ENCODE measurements at regions not wholly inside any gene's neighbourhood (a gene's known extent, or its start where the extent isn't known, plus 50 kb on each side); places are given as distances from the start of the nearest gene placed in this dataset.

DNA sequence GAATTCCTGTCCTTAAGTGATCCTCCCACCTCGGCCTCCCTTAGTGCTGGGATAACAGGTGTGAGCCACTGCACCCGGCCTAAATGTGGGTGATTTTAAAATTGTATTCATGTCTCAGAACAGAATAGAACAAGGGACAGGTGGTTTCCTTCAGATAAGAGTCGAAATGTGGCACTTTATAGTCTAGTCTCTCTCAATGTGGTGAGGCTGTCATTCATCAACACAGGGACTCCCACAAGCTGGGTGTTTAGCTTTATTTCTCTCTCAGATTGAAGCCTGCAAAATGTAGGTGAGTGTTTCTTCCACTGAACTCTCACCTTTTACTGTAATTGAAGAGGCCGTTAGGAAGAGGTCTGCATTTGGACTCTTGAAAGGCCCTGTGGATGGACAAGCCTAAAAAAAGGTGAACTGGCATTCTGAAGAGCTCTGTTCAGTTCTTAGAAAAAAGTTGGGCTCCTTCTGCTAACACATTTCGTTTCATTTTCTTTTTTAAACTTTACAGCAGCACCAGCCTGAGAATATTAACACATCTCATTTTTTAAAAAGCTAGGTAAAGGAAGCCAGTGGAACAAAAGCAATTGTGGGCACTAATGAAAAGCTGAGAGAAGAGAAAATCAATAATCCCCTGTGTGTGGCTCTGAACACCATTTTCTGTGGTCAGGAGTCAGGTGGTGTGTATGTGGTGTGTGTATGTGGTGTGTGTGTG lies 126.2 kb upstream of the SLC28A3 start:
- intact Hi-C loops (cut with micrococcal nuclease) (no loop called here), dilution Hi-C loops (cut with HindIII; ENCODE audit: low sequenced_read_pairs, unreplicated experiment) (no loop called here), in situ Hi-C loops (cut with MboI; ENCODE audit: low sequenced_read_pairs) (no loop called here)
- Histone ChIP-seq H3K9me3 (ENCODE audit: control insufficient read depth, insufficient read depth, low read length) (peaks cover 16% of the 10 kb centered on the region), H2BK120ac (ENCODE audit: low read depth, low read length) (no peak overlapping the region), H3K4me2 (ENCODE audit: low read depth, low read length) (no peak overlapping the region), H3K4me1 (ENCODE audit: control insufficient read depth, insufficient read depth, low read length) (no peaks in the 10 kb centered on the region), H3K4me3 (ENCODE audit: insufficient read depth, low read depth, low read length) (no peak overlapping the region), H3K9me1 (ENCODE audit: insufficient read depth, low read length) (no peaks in the 10 kb centered on the region), H3K27me3 (ENCODE audit: control insufficient read depth, insufficient read depth, low read length) (no peaks in the 10 kb centered on the region), H2AK5ac (ENCODE audit: low read depth, low read length) (no peak overlapping the region), H3K4ac (ENCODE audit: low read depth, low read length) (no peak overlapping the region), H3K9ac (ENCODE audit: low read depth, low read length) (no peak overlapping the region), H3K56ac (ENCODE audit: extremely low read depth, insufficient read depth, low read length) (no peak overlapping the region), H3K27ac (ENCODE audit: insufficient read depth, low read length) (no peak overlapping the region), H2BK20ac (ENCODE audit: low read depth, low read length) (no peak overlapping the region), H3K79me1 (ENCODE audit: low read depth in 1 of 2, low read length in 2 of 2) (no peaks in the 10 kb centered on the region), H2AK9ac (replicated peaks; ENCODE audit: low read depth, low read length, poor library complexity) (no peak overlapping the region), H4K91ac (ENCODE audit: insufficient read depth, low read depth, low read length) (no peak overlapping the region), H3K18ac (ENCODE audit: low read depth, low read length) (no peak overlapping the region), H4K20me1 (ENCODE audit: insufficient read depth, low read length) (no peaks in the 10 kb centered on the region), H4K5ac (ENCODE audit: low read depth, low read length) (no peak overlapping the region), H3K14ac (replicated peaks; ENCODE audit: low read depth, low read length) (no peak overlapping the region), H4K8ac (ENCODE audit: low read depth in 2 of 2, low read length in 2 of 2) (no peak overlapping the region), H2AFZ (replicated peaks; ENCODE audit: low read length, poor library complexity) (no peak overlapping the region), H2BK5ac (ENCODE audit: low read depth, low read length, poor library complexity, severe bottlenecking) (peak overlapping the region; percentile 36), H2BK15ac (ENCODE audit: low read depth, low read length) (no peak overlapping the region), H3K23ac (ENCODE audit: low read depth, low read length) (no peak overlapping the region), H3K36me3 (ENCODE audit: control insufficient read depth, insufficient read depth, low read length) (no peaks in the 10 kb centered on the region)
- no peak for TF ChIP-seq BHLHE40 (IDR thresholded peaks at IDR 0.05; ENCODE audit: low read depth, low read length)
- no peak for TF ChIP-seq POLR2A (IDR thresholded peaks at IDR 0.05; ENCODE audit: low read depth, low read length)
- TF ChIP-seq, protein P1, sequence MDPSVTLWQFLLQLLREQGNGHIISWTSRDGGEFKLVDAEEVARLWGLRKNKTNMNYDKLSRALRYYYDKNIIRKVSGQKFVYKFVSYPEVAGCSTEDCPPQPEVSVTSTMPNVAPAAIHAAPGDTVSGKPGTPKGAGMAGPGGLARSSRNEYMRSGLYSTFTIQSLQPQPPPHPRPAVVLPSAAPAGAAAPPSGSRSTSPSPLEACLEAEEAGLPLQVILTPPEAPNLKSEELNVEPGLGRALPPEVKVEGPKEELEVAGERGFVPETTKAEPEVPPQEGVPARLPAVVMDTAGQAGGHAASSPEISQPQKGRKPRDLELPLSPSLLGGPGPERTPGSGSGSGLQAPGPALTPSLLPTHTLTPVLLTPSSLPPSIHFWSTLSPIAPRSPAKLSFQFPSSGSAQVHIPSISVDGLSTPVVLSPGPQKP (IDR thresholded peaks at IDR 0.05; ENCODE audit: borderline replicate concordance, low read depth, low read length): no peak
- no peak for TF ChIP-seq FOS (IDR thresholded peaks at IDR 0.05; ENCODE audit: low read depth, low read length)
- no peak for TF ChIP-seq RAD21 (IDR thresholded peaks at IDR 0.05; ENCODE audit: low read length)
- TF ChIP-seq CHD1 (IDR thresholded peaks at IDR 0.05; ENCODE audit: low read depth, low read length): no peak
- TF ChIP-seq MAFK (IDR thresholded peaks at IDR 0.05; ENCODE audit: low read depth, low read length): no peak
- TF ChIP-seq, protein P2, sequence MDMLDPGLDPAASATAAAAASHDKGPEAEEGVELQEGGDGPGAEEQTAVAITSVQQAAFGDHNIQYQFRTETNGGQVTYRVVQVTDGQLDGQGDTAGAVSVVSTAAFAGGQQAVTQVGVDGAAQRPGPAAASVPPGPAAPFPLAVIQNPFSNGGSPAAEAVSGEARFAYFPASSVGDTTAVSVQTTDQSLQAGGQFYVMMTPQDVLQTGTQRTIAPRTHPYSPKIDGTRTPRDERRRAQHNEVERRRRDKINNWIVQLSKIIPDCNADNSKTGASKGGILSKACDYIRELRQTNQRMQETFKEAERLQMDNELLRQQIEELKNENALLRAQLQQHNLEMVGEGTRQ (IDR thresholded peaks at IDR 0.05; ENCODE audit: low read depth, low read length): no peak
- TF ChIP-seq, protein P3, sequence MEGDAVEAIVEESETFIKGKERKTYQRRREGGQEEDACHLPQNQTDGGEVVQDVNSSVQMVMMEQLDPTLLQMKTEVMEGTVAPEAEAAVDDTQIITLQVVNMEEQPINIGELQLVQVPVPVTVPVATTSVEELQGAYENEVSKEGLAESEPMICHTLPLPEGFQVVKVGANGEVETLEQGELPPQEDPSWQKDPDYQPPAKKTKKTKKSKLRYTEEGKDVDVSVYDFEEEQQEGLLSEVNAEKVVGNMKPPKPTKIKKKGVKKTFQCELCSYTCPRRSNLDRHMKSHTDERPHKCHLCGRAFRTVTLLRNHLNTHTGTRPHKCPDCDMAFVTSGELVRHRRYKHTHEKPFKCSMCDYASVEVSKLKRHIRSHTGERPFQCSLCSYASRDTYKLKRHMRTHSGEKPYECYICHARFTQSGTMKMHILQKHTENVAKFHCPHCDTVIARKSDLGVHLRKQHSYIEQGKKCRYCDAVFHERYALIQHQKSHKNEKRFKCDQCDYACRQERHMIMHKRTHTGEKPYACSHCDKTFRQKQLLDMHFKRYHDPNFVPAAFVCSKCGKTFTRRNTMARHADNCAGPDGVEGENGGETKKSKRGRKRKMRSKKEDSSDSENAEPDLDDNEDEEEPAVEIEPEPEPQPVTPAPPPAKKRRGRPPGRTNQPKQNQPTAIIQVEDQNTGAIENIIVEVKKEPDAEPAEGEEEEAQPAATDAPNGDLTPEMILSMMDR (conservative IDR thresholded peaks at IDR 0.05; ENCODE audit: low read depth, low read length): no peak
- no peak for TF ChIP-seq MXI1 (IDR thresholded peaks at IDR 0.05; ENCODE audit: borderline replicate concordance, low read depth, low read length)
- no peak for TF ChIP-seq CEBPB (IDR thresholded peaks at IDR 0.05; ENCODE audit: low read depth, low read length)
- ChIA-PET POLR2A (ENCODE audit: unreplicated experiment) (no interaction called here), CTCF (no interaction called here)
- DNase-seq (no peak), ATAC-seq (ENCODE audit: low read depth) (no peak)
- no TSS peak for BruUV-seq (replicated peaks)
- WGBS, 2 experiments (ENCODE audit: extremely low coverage in 2 of 2, insufficient read length in 1 of 2): no CpG with 5 or more reads among the region's 5 CpGs

Measured in IMR-90 (cell line).